Mononuclear cell (primary cell): ENCODE measurements at regions not wholly inside any gene's neighbourhood (a gene's known extent, or its start where the extent isn't known, plus 50 kb on each side); places are given as distances from the start of the nearest gene placed in this dataset.

Experiments
- H3K27me3 ChIP-seq: 2 replicates; pipeline ENCODE4 v1.6.0; 2011; ENCODE audit warnings: low read length, control low read depth; ENCODE audit not compliant: insufficient read depth
- H3K4me1 ChIP-seq: 2 replicates; pipeline ENCODE4 v1.5.1; 2011; ENCODE audit warnings: mild to moderate bottlenecking, low read length, control low read depth; ENCODE audit not compliant: insufficient read depth
- H3K4me3 ChIP-seq: 2 replicates; pipeline ENCODE4 v1.5.1; 2011; ENCODE audit warnings: mild to moderate bottlenecking, low read length, moderate library complexity
- H3K9me3 ChIP-seq: 2 replicates; pipeline ENCODE4 v1.5.1; 2011; ENCODE audit warnings: low read depth, mild to moderate bottlenecking, control low read depth, low read length

DNA sequence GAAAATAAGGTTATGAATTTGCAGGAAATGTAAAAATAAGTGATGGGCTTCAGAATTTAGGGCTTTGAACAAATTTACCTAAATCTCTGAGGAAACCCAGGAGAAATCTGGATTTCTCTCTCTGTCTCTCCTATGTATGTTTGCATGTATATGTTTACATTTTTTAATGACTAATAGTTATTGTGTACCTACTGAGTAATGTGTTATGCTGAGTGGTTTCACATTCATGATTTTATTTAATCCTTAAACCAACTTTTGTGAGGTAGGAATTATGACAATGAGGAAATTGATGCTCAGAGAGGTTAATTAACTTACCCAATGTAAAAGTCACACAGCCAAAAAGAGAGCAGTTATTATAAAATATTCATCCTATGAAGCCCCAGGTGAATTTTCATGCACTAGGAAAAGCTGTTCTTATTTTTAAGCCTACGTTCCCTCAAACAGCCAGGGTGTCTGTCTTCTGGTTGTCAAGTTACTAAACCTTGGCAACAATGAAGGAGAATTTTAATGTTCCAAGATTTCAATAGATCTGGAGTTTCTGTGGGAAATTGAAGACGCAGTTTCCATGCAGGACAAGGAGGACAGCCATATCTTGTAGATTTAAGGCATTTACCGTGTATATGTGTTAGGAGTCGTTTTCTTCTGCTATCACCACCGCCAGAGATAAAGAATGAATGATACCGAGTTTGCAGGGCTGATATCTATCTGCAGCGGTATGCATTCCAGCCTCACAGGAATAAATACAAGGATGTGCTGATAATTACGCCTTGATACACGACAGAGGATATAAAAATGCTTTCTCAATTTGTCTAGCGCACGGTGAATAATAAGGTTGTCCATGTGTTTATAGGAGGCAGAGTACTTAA, 484.8 kb downstream of the ZSWIM6 start:
- Histone ChIP-seq H3K9me3 (no peaks in the 10 kb centered on the region), H3K4me1 (no peaks in the 10 kb centered on the region), H3K27me3 (peaks cover 4% of the 10 kb centered on the region), H3K4me3 (no peak overlapping the region)

DNA sequence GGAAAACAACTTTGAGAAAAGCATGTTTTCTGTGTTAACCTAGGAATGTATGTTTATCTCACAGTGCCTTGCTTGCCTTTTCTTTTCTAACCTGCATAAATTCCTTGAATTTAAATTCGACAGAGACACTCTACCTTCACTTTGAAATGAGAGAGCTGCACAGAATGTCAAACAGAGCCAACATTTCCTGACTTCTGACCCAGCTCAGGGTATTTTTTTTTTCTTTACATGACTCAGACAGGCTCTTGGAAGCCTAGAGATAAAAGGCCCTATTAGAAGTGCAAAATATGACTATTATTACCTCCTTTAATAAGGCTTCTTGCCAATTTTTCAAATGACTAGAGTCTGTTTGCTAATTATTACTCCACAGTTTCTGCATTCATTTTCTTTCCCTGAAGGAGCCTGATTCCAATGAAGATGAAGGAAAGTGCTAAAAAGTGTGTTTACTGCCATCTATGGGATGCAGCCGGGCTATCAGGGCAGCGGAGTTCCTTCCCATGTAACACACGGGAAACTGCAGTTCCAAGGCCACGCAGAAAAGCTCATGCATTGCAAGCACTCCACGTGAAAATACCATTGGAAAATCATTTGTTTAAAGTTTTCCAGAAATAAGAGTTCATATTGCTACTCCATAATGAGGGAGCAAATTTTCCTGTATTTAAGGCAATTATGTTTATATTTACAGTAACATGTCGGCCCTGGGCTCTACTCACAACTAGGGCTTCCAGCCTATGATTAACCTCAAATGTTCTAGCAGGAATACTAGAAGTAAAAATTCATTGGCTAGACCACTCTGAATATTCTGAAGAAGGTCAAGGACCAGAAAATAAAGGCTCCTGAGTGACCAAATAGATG, 485.6 kb downstream of the ZSWIM6 start:
- Histone ChIP-seq H3K9me3 (no peaks in the 10 kb centered on the region), H3K27me3 (peaks cover 4% of the 10 kb centered on the region), H3K4me1 (no peaks in the 10 kb centered on the region), H3K4me3 (no peak overlapping the region)

DNA sequence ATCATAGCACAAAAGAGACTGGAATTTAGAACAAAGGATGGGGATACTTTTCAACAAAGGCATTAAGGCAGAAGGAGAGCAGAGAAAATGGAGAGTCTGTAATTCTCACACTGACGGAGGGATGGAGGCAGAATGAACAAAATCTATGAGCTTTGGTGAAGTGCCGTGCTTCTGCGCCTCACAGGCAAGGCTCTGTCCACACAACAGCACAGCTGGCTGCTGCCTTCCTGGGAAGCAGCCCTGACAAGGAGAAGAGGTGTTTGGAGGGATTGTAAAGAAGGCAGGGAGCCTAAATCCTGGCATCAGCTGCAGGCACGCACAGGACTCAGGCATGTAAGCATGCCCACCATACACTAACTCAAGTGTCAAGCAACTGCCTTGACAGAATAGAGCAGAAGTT, 485.2 kb upstream of the KIF2A start:
- no peak overlapping the region for H3K4me3 ChIP-seq
- H3K27me3 ChIP-seq: peaks cover 4% of the 10 kb centered on the region
- no peaks in the 10 kb centered on the region for H3K9me3 ChIP-seq

DNA sequence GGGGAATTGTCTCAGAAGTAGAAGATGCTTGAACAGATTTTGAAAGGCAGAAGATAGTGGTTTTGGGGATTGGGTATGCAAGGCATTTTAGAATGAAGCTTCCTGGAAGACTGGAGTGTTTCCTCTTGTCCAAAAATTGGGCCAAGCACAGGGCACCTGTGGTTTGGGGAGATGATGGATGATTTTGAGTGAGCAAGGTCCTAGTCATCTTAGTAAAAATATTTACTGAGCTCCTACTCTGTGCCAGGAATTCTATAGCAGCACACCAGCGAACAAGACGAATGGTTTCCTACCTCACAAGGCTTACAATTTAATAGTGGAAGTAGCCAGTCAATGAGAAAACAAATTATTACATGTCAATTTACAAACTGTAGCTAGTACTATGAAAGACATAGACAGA, 484.4 kb upstream of the KIF2A start:
- Histone ChIP-seq H3K27me3 (peaks cover 4% of the 10 kb centered on the region), H3K4me3 (no peak overlapping the region), H3K4me1 (no peaks in the 10 kb centered on the region), H3K9me3 (no peaks in the 10 kb centered on the region)

More for the DNA sequence above, 485.2 kb upstream of the KIF2A start:
- H3K4me1 ChIP-seq: no peaks in the 10 kb centered on the region

DNA sequence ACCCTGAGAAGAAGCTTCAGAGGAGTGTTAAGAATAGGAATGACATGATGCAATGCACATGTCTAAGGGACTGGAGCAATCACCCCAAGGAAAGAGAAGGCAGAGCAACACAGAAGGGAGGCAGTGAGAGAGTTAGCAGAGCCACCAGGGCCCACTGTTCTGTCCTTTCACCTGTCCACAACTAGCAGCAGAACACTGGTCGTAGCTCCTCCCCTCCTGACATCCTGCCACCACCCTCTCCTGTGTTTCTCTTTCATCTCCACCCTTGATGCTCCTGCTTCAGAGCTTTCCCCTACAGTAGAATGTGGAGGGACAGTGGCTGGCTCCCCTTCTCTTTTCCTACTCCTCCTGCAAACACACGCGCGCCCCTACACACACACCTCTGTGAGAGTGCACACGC, 483.4 kb upstream of the KIF2A start:
- Histone ChIP-seq H3K4me3 (no peak overlapping the region), H3K9me3 (no peaks in the 10 kb centered on the region), H3K4me1 (no peaks in the 10 kb centered on the region), H3K27me3 (peaks cover 4% of the 10 kb centered on the region)

DNA sequence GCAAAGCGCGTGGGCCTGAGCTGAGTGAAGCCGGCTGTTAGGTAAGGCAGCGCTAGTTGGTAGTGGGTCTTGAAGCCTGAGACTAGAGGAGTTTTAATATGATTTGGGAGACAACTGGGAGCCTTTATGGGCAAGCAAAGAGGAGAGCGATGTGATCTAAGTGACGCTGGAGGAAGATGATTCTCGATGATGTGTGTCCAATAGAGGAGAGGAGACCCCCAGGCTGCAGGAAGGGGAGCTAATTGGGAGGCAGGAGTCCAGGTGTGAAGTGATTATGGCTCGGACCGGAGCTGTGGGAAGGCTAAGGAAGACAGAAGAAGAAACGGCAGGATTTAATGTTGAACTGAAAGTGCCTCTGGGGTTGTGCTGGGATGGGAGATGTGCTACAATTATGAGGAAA, 482.9 kb upstream of the KIF2A start:
- Histone ChIP-seq H3K4me1 (no peaks in the 10 kb centered on the region), H3K27me3 (peaks cover under 1% of the 10 kb centered on the region), H3K4me3 (no peak overlapping the region), H3K9me3 (no peaks in the 10 kb centered on the region)

DNA sequence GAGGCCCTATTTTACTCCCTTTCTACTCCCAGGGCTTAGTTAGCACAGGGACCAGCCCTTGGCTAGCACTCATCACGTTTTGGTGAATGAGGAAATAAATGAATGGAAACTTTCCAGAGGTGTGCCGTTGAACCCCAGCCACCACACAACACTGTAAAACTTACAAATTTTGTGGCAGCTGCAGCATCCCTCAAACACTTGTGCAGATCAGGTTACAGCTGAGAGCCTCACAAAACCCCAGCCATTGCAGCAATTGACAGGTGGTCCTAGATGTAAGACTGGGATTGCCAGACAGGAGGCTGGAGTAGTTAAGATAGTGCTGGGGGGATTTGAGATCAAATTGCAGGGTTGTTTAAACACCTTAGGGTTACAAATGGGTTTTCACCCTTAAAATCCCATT, 482.2 kb upstream of the KIF2A start:
- no peaks in the 10 kb centered on the region for H3K4me1 ChIP-seq
- H3K27me3 ChIP-seq: no peaks in the 10 kb centered on the region
- no peaks in the 10 kb centered on the region for H3K9me3 ChIP-seq
- H3K4me3 ChIP-seq: no peak overlapping the region

DNA sequence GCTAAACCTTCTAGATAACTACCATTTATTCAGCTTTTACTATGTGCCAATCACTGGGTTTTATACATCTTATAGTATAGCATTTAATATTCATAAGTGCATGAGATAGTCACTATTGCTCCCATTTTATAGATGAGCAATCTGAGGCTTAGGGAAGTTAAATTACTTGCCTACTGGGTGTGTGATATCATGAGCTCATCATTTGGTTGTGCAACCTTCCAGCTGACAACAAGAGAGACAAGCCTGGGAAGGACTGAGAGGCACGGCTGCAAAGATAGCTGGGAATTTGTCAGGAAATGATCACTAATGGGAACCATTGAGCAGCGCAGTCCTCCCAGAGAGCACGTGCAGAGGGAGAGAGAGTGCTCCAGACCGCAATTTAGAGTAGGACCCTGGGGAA, 481.6 kb upstream of the KIF2A start:
- no peaks in the 10 kb centered on the region for H3K4me1 ChIP-seq
- no peaks in the 10 kb centered on the region for H3K9me3 ChIP-seq
- H3K4me3 ChIP-seq: no peak overlapping the region
- no peaks in the 10 kb centered on the region for H3K27me3 ChIP-seq

DNA sequence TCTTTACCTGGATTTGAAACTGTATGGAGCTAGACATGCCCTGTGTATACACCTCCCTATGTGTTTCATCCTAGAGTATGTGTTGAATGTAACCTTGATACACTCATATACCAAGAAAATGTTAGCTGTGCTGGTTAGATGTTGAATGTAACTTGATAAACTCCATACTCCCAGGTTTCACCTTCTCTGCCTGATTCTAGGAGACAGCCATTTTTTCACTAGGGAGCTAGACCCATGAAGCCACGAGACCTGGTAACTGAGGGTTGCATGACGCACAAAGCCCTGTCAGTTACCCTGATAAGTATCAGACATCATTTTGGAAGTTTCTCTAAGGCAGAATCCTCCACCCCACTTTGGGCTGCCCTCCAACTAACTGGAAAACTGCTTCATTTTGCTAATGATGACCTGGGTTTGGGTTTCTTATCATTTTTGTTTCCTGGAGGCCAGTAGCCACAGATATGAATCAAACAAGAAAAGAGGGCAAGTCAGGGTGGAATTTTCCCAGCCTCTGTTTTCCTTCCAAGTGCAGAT, 478.5 kb upstream of the KIF2A start:
- Histone ChIP-seq H3K27me3 (no peaks in the 10 kb centered on the region), H3K4me1 (no peaks in the 10 kb centered on the region), H3K9me3 (no peaks in the 10 kb centered on the region), H3K4me3 (no peak overlapping the region)

DNA sequence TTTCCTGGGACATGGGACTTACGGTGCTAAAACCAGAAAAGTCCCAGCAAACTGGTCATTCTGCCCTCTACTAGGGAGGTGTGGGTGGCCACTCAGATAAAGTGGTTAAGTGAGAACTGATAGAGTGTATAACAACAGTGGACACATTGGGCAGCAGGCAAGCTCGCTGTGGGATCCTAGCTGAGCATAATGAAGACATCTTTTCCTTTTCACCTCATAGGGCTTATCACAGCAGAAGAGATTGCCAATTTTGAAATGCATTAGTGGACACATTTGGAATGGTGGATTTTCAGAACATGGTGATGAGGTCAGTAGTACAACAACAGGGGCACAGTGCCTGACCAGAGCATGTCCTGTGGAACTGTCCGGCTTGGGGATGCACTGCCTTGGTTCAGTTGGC, 477.1 kb upstream of the KIF2A start:
- no peak overlapping the region for H3K4me3 ChIP-seq
- H3K9me3 ChIP-seq: no peaks in the 10 kb centered on the region
- H3K4me1 ChIP-seq: no peaks in the 10 kb centered on the region
- no peaks in the 10 kb centered on the region for H3K27me3 ChIP-seq

DNA sequence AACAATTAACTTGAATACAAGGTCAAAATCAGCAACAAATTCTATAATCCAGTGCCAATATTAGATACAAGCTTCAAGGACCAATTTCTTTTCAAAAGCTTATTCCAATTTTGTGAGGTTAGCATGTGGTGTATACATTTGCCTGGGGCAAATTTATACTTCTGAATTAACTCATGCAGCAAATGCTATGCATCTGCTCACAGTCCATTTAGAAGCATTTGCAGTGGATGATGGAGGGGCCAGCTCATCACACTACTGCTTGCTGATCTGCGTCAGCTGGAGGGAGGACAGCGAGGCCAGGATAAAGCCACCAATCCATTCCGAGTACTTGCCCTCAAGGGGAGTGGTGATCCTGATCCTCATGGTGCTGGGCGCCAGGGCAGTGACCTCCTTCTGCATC, 474.3 kb upstream of the KIF2A start:
- H3K4me1 ChIP-seq: no peaks in the 10 kb centered on the region
- H3K9me3 ChIP-seq: no peaks in the 10 kb centered on the region
- H3K27me3 ChIP-seq: no peaks in the 10 kb centered on the region
- H3K4me3 ChIP-seq: no peak overlapping the region

DNA sequence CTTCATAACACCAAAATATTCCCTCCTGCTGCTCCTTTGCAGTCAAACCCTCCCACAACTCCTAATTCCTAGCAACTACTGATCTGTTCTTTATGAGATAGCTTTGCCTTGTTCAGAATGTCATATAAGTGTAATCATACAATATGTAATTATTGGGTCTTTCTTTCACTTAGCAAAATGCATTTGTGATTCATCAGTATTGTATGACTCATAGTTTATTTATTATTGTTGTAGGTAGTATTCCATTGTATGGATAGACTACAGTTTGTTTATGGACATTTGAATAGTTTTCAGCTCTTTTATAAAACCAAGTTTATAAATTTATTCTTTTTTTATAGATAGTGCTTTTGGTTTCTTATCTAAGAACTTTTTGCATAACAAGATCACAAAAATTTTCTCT, 468.2 kb upstream of the KIF2A start:
- Histone ChIP-seq H3K9me3 (no peaks in the 10 kb centered on the region), H3K4me1 (no peaks in the 10 kb centered on the region), H3K27me3 (no peaks in the 10 kb centered on the region), H3K4me3 (no peak overlapping the region)

DNA sequence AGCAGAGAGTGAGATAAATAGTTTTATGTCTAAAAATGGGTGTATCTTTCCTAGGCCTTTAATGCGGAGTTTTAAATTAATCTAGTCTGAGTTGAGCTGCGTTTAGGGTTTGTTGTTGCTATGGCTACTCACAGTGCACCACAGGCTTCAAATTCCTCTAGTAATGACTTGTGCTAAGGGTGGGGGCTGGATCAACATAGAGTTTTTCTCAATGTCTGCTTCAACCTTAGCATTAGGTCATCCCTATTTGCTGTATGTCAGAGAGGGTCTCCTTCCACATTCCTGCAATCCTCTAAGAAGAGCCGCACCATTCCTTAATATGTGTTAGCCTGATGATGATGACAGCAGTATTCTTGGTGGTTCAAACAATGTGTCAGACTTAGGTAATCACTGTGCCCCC, 465.6 kb upstream of the KIF2A start:
- Histone ChIP-seq H3K4me1 (no peaks in the 10 kb centered on the region), H3K27me3 (no peaks in the 10 kb centered on the region), H3K9me3 (no peaks in the 10 kb centered on the region), H3K4me3 (no peak overlapping the region)

DNA sequence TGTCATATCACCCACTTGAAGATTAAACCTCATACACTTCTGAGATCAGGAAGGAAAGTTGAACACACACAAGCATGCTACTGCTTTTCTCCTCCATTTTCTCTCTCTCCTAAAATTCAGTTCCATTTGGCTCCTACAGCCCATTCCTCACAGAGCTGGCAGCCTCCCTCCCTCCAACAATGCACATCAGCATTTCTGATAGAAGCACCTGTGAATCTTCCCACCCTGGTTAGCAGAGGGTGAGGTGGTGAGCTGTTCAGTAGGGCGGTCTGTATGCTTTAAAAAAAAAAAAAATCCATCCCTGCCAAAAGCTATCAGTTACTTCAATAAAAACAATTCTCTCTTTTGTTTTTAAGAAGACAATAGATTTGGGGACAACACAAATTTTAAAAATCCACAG, 463.2 kb upstream of the KIF2A start:
- Histone ChIP-seq H3K27me3 (no peaks in the 10 kb centered on the region), H3K4me1 (no peaks in the 10 kb centered on the region), H3K9me3 (no peaks in the 10 kb centered on the region), H3K4me3 (no peak overlapping the region)

DNA sequence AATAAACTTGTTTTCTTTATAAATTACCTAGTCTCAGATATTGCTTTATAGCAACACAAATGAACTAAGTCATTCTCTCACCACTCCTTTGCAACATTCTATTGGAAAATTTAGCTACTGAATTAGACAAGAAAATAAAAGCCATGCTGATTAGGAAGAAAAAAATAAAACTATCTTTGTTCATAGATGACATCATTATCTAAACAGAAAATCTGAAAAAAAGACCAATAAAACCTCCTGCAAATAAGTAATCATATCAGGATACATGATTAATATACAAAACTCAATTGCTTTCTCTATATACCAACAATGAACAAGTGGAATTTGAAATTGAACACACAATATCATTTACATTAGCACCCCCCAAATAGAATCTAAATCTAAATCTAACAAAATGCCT, 455.3 kb upstream of the KIF2A start:
- Histone ChIP-seq H3K4me3 (no peak overlapping the region), H3K9me3 (no peaks in the 10 kb centered on the region), H3K27me3 (no peaks in the 10 kb centered on the region), H3K4me1 (no peaks in the 10 kb centered on the region)
